GM12875 (cell line): ENCODE measurements at regions not wholly inside any gene's neighbourhood (a gene's known extent, or its start where the extent isn't known, plus 50 kb on each side); places are given as distances from the start of the nearest gene placed in this dataset.
"Not testable (repeated sequence)": the region's sequence is repeated elsewhere in the genome, so short reads cannot be mapped to it uniquely, and the experiment has no call there.

Experiments used
- H3K4me3 ChIP-seq: one replicate; pipeline ENCODE4 v1.5.1; 2011; ENCODE audit warnings: low read depth, low read length, control low read depth

DNA sequence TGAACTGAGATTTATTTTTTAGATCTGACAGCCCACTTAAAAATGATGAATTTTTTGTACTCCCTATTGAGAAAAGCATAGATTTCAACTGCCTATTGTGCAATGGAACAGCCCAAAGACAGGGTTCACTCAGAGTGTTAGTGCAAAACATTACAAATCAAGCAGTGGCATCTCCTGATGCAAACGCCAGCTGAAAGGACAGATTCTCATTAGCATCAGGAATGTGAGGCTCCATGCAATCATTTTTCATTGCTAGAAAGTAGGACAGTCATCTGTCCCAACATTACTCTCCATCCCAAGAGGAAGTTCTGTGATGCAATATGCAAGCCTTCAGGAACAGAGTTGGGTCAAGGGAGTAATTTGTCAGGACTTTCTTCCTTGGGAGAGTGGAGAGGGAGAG is 215.4 kb downstream of the ATP6V0E2 start:
- not testable (repeated sequence) for H3K4me3 ChIP-seq

GRCh38 chr7:150090776-150091175 is 217.0 kb downstream of the ATP6V0E2 start:
- H3K4me3 ChIP-seq, result not testable (repeated sequence)

GRCh38 chr7:150093897-150094296 is 220.1 kb downstream of the ATP6V0E2 start:
- H3K4me3 ChIP-seq, result not testable (repeated sequence)

DNA sequence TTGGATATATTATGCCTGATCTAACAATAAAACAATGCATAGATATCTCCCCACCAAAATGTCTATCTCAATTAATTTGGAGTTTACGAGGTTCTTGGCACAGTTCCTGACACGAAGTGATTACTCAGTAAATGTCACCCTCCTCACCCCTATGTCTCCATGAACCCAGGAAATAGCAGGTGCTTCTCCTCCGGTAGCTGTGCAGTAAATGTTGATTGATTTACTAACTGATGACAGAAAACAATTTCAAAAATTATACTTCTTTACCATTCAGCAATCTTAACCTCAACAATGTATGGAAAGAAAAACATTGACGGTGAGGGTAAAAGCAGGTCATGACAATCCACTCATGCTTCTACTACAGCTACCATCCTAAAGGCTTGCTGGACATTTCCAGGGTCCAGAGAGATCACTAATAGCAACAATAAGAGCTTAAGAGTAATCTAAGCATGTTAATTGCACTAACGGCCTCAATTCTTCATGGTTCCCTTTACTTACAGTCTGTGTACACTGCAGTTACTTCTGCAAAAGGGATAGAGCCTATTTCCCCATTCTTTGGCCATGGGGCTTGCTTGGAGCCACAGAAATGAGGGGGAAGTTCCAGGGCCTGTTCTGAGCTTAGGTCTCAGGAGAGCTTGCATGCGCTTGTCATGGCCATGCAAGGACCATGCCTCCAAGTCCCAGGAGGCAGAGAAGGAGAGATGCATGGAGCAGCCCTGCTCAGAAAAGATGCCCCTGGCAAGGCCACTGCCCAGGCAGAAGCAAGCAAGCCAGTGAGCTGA is 222.6 kb downstream of the ATP6V0E2 start:
- not testable (repeated sequence) for H3K4me3 ChIP-seq

- H3K4me3 ChIP-seq, result not testable (repeated sequence)
These were observed 224.6 kb upstream of the LRRC61 start for GRCh38 chr7:150098592-150098991.

GRCh38 chr7:150101282-150101681 is 221.9 kb upstream of the LRRC61 start:
- not testable (repeated sequence) for H3K4me3 ChIP-seq

GRCh38 chr7:150107283-150107682 is 215.9 kb upstream of the LRRC61 start:
- not testable (repeated sequence) for H3K4me3 ChIP-seq

- H3K4me3 ChIP-seq, result not testable (repeated sequence)
These were observed 212.8 kb upstream of the LRRC61 start for GRCh38 chr7:150110375-150110820.

DNA sequence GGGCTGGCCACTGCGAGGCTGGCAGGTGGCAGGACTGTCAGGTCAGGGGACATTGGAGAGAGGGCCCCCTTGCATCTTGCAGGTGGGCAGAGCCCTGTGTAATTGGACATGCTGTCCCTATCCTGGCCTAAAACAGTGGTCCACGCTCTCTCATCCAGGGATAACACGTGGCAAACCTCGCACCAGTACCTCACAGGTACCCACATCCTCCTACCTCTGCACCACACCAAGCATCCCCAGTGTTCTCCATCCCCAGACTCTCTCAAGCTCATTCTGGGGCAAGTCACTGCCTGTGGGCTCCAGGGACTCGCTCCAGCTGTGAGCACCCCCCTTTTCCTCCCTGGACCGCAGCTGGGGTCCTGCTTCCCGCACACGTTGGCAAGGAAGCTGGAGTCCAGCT is 212.3 kb upstream of the LRRC61 start:
- not testable (repeated sequence) for H3K4me3 ChIP-seq

- not testable (repeated sequence) for H3K4me3 ChIP-seq
These were observed 211.6 kb upstream of the LRRC61 start for GRCh38 chr7:150111373-150112139.

DNA sequence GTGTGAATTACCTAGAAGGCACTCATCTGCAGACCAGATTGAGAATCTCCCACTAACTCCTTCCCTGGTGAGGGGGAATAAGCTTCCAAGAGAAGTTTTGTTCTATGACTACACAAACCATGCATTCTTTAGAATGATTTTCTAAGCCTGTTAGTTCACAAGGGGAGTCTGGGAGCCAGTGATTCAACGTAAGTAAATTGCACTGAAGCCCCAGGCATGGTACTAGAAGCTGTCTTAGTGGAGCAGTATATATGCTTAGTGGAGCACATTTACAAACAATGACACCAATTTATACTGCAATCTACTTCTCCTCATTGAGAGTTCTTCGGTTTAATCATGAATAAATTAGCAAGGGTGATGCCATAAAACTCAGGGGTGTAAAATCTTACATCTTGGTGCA is 209.9 kb upstream of the LRRC61 start:
- not testable (repeated sequence) for H3K4me3 ChIP-seq

DNA sequence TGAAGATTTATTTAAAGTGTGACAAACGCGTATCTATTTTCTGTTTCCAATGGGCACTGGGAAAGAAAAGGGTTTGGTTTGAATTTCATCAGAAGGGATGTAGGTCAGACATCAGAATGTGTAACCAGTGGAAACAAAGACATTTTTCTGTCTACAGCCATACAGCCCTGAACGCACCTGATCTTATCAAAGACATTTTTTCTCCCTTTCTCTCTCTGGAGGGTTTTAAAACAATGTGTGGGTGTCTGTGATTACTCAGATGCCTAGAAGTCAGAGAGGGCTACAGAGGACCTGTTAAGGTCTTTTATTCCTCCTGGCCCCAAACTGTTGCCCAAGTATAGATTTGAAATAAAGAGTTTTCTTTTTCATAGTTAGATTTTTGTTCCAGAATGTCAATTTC is 208.6 kb upstream of the LRRC61 start:
- H3K4me3 ChIP-seq, result not testable (repeated sequence)

GRCh38 chr7:150119966-150120365 is 203.2 kb upstream of the LRRC61 start:
- not testable (repeated sequence) for H3K4me3 ChIP-seq

DNA sequence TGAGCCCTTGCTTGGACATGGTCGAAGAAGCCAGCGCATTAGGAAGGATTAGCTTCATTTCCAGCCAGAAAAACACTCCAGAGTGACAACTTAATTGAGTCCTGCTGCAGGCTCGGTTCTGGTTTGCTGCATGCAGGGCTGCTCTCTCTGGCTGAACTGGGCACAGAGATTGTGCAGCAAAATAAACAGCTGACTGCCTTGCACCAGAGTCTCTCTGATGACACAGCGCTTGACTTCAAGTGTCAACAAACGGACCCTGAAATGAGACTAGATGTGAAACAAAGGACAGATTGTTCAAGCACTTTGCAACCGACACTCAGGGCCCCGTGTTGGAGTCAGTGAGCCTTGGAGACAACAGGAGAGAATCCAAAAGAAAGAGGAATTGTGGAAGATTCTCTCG is 197.3 kb upstream of the LRRC61 start:
- H3K4me3 ChIP-seq, result not testable (repeated sequence)

GRCh38 chr7:150134451-150134850 is 188.7 kb upstream of the LRRC61 start:
- not testable (repeated sequence) for H3K4me3 ChIP-seq

DNA sequence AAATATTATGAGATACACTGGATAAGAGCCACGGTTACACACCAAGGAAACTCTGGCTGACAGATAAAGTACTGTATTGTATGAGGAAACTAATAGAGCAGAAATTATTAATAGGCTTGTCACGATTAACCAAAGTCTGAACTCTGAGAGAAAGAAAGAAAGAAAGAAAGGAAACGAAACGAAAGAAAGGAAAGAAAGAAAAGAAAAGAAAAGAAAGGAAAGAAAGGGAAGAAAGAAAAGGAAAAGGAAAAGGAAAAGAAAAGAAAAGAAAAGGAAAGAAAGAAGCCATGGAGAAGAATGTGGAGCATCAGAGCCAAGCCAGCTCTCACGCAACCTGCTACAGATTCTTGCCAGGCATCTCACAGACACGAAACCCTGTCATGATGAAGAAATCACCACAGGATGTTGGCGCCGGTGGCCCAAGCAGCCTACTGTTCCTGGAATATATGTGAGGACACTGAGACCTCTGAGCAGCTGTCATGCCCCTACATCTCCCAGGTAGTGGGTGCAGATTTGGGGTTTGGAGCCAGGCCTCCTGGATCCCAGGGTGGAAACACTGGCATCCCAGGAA is 187.4 kb upstream of the LRRC61 start:
- H3K4me3 ChIP-seq, result not testable (repeated sequence)

- H3K4me3 ChIP-seq, result not testable (repeated sequence)
These were observed 183.3 kb upstream of the LRRC61 start for GRCh38 chr7:150139840-150140239.

GRCh38 chr7:150141525-150142345 is 181.4 kb upstream of the LRRC61 start:
- not testable (repeated sequence) for H3K4me3 ChIP-seq

DNA sequence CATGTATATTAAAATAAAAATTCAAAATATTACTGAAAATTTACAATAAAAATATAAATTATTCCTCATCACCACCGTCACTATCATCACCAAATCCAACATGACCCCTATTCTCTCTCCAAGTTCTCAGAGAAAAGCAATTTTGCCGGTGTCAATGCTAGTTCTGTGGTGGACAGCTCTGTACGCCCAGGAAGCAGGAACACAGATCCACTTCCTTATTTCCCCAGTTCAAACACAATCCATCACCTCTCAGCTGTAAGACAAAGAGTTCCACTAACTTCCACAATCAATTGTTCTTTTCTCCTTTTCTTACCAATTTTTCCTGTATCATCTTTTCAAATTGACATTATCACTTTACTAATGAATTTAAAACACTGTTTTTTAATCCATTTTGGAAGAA is 177.0 kb upstream of the LRRC61 start:
- H3K4me3 ChIP-seq, result not testable (repeated sequence)

DNA sequence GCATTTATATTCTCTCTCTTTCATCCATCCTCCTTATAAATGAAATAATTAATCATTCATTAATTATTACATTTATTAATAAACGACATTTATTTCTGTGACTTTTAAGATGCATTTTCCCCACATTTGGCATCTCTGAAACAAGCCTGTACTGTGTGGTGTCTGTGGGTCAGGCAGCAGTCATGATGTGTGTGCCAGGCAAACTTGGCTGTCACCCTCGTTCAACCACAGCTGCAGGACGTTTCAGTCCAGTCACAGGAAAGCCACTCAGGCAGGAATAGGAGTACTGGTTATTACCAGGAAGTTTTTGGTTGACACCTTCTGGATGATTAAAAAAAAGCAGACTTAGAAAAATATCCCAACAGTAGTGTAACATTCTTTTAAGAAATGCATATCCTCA is 175.6 kb upstream of the LRRC61 start:
- H3K4me3 ChIP-seq, result not testable (repeated sequence)

DNA sequence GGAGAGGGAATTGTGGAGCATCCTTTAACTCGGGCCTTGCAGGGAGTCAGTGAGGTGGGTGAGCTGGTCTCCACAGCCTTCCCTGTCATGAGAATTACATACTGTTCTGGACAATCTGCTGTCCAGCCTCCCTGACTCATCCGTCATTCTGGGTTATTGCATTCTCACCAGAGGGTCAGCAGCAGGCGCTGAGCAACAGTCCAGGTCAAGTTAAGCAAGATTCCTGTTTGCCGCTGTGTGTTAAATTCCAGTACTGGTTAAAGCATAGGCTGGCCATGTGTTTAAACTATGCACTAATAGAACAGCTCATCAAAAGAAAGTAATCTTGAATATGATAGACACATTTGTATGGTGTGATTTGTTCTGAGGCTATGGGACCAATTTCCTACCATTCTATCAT is 167.1 kb upstream of the LRRC61 start:
- not testable (repeated sequence) for H3K4me3 ChIP-seq
